CD14-positive monocyte (primary cell): ENCODE measurements at regions not wholly inside any gene's neighbourhood (a gene's known extent, or its start where the extent isn't known, plus 50 kb on each side); places are given as distances from the start of the nearest gene placed in this dataset.

Experiments used
- DNase-seq, 3 donors: peaks; one replicate each; pipeline ENCODE4 v3.0.0-alpha.2; 2011 to 2022
- H2AFZ ChIP-seq: 2 replicates; pipeline ENCODE4 v1.6.0; 2012; ENCODE audit warnings: mild to moderate bottlenecking, low read depth, low read length, inconsistent platforms; ENCODE audit not compliant: insufficient read depth, poor library complexity, severe bottlenecking
- H3K27ac ChIP-seq, 2 donors: 1 replicate in 1 of 2; 2 replicates in 1 of 2; pipeline ENCODE4 v1.5.1; 2012 to 2013; ENCODE audit warnings: low read length in 2 of 2, control low read depth in 1 of 2, inconsistent platforms in 1 of 2, low read depth in 1 of 2, mild to moderate bottlenecking in 1 of 2
- H3K27me3 ChIP-seq, 2 donors: one replicate each; pipeline versions ENCODE4 v1.6.0 to v1.6.1; 2011 to 2013; ENCODE audit warnings: low read length in 2 of 2; ENCODE audit not compliant: control insufficient read depth in 2 of 2, insufficient read depth in 2 of 2
- H3K36me3 ChIP-seq, 2 donors: replicated peaks in 1 of 2; 1 replicate in 1 of 2; 2 replicates in 1 of 2; pipeline versions ENCODE4 v1.5.1 to v1.6.1; 2012 to 2013; ENCODE audit warnings: low read length in 2 of 2, control low read depth in 1 of 2, inconsistent platforms in 1 of 2, mild to moderate bottlenecking in 1 of 2; ENCODE audit not compliant: insufficient read depth in 2 of 2, control insufficient read depth in 1 of 2
- H3K4me1 ChIP-seq, 2 donors: 1 replicate in 1 of 2; 2 replicates in 1 of 2; pipeline versions ENCODE4 v1.5.1 to v1.6.1; 2012 to 2013; ENCODE audit warnings: low read length in 2 of 2, control low read depth in 1 of 2, inconsistent platforms in 1 of 2, mild to moderate bottlenecking in 1 of 2, moderate library complexity in 1 of 2; ENCODE audit not compliant: insufficient read depth in 2 of 2, control insufficient read depth in 1 of 2
- H3K4me2 ChIP-seq: replicated peaks from 2 replicates; pipeline ENCODE3; 2012; ENCODE audit warnings: low read length, moderate library complexity, mild to moderate bottlenecking; ENCODE audit not compliant: poor library complexity, severe bottlenecking; ENCODE audit errors: extremely low read depth
- H3K4me3 ChIP-seq, 3 experiments: fragments of 200-600 bp in 1 of 3; sonication (generic) in 1 of 3; replicated peaks in 1 of 3; 1 replicate in 2 of 3; 2 replicates in 1 of 3; pipeline ENCODE4 v1.5.1; 2011 to 2013; ENCODE audit warnings: low read length in 3 of 3, mild to moderate bottlenecking in 3 of 3, control low read depth in 2 of 3, low read depth in 2 of 3, inconsistent platforms in 1 of 3, moderate library complexity in 1 of 3
- H3K79me2 ChIP-seq: 2 replicates; pipeline ENCODE4 v1.6.0; 2012; ENCODE audit warnings: mild to moderate bottlenecking, control low read depth, inconsistent platforms, low read length, moderate library complexity; ENCODE audit not compliant: insufficient read depth
- H3K9ac ChIP-seq: 2 replicates; pipeline ENCODE4 v1.6.0; 2017; ENCODE audit warnings: low read length, mild to moderate bottlenecking; ENCODE audit not compliant: insufficient read depth, poor library complexity, severe bottlenecking
- H3K9me3 ChIP-seq, 2 donors: replicated peaks in 1 of 2; 1 replicate in 1 of 2; 2 replicates in 1 of 2; pipeline versions ENCODE4 v1.5.1 to v1.6.1; 2012 to 2013; ENCODE audit warnings: low read length in 2 of 2, control low read depth in 1 of 2; ENCODE audit not compliant: control insufficient read depth in 1 of 2, insufficient read depth in 1 of 2
- H4K20me1 ChIP-seq: 2 replicates; pipeline ENCODE4 v1.6.0; 2012; ENCODE audit warnings: mild to moderate bottlenecking, low read length, control low read depth, moderate library complexity; ENCODE audit not compliant: insufficient read depth
- H3K27ac Mint-ChIP-seq, 7 donors: one replicate each; pipeline ENCODE4 v1.8.0; 2020; ENCODE audit warnings: mild to moderate bottlenecking in 7 of 7, mixed read lengths in 7 of 7, moderate library complexity in 6 of 7, inconsistent platforms in 2 of 7
- H3K27me3 Mint-ChIP-seq, 3 donors: one replicate each; pipeline ENCODE4 v1.8.0; 2021 to 2022; ENCODE audit warnings: low read depth in 3 of 3, mild to moderate bottlenecking in 3 of 3, mixed read lengths in 3 of 3, moderate library complexity in 3 of 3, inconsistent platforms in 1 of 3
- H3K36me3 Mint-ChIP-seq, 2 donors: one replicate each; pipeline ENCODE4 v1.8.0; 2020; ENCODE audit warnings: mixed read lengths in 2 of 2, inconsistent platforms in 1 of 2, mild to moderate bottlenecking in 1 of 2
- H3K4me1 Mint-ChIP-seq: one replicate; pipeline ENCODE4 v1.8.0; 2020; ENCODE audit warnings: mild to moderate bottlenecking, mixed read lengths
- H3K4me3 Mint-ChIP-seq, 2 donors: one replicate each; pipeline ENCODE4 v1.8.0; 2020; ENCODE audit warnings: mild to moderate bottlenecking in 2 of 2, mixed read lengths in 2 of 2, moderate library complexity in 1 of 2
- H3K9me3 Mint-ChIP-seq, 7 donors: one replicate each; pipeline ENCODE4 v1.8.0; 2020 to 2022; ENCODE audit warnings: mixed read lengths in 7 of 7, mild to moderate bottlenecking in 6 of 7, moderate library complexity in 6 of 7, inconsistent platforms in 2 of 7
- CTCF ChIP-seq: fragments of 200-600 bp; IDR thresholded peaks from one replicate; pipeline ENCODE4 v1.8.0; 2022; ENCODE audit warnings: antibody characterized with exemption, mild to moderate bottlenecking
- WGBS: methylation state at CpG from one replicate; pipeline ENCODE4 v1.1.5; 2013; ENCODE audit warnings: missing lambda C conversion rate; ENCODE audit not compliant: insufficient coverage; 5-methylcytosine and 5-hydroxymethylcytosine counted together
- intact Hi-C, 2 donors: fragments of 100-400 bp; cut with micrococcal nuclease; formaldehyde crosslinking; loops; one replicate each; pipeline versions ENCODE4 v1.15.0 to v1.15.1; 2023

- H3K4me1 ChIP-seq: no peaks in the 10 kb centered on the region
- no peak overlapping the region for H3K9ac ChIP-seq
- H3K27me3 ChIP-seq: no peaks in the 10 kb centered on the region
- DNase-seq: no peak
- no peaks in the 10 kb centered on the region for H3K36me3 Mint-ChIP-seq
- peaks cover 3 to 15% (median 7%) of the 10 kb centered on the region in 7 donors for H3K9me3 Mint-ChIP-seq
- peaks cover 0 to 5% of the 10 kb centered on the region in 2 donors for H3K9me3 ChIP-seq
- H3K4me3 Mint-ChIP-seq: no peak overlapping the region
- intact Hi-C loops: no loop called here
- no peak overlapping the region for H3K4me3 ChIP-seq
- H3K79me2 ChIP-seq: no peaks in the 10 kb centered on the region
- 63% methylated on average over 1 of the region's 2 CpGs for WGBS
- H3K4me2 ChIP-seq: no peak overlapping the region
- H3K4me1 Mint-ChIP-seq: no peaks in the 10 kb centered on the region
- no peaks in the 10 kb centered on the region for H4K20me1 ChIP-seq
- TF ChIP-seq CTCF: no peak
- no peak overlapping the region for H3K27ac ChIP-seq
- H3K27ac Mint-ChIP-seq: no peak overlapping the region
- H2AFZ ChIP-seq: no peak overlapping the region
- peaks cover 0 to 3% (median 2%) of the 10 kb centered on the region in 3 donors for H3K27me3 Mint-ChIP-seq
- H3K36me3 ChIP-seq: no peaks in the 10 kb centered on the region
Measured at GRCh38 chr2:5766056-5766455, 73.9 kb downstream of the SOX11 start.

GRCh38 chr2:5766561-5766960 is 74.4 kb downstream of the SOX11 start:
- Histone ChIP-seq H3K27me3 (no peaks in the 10 kb centered on the region), H3K9ac (no peak overlapping the region), H3K4me1 (no peaks in the 10 kb centered on the region), H3K79me2 (no peaks in the 10 kb centered on the region), H3K9me3 (peaks cover 0 to 5% of the 10 kb centered on the region in 2 donors), H3K4me2 (no peak overlapping the region), H2AFZ (no peak overlapping the region), H3K4me3 (no peak overlapping the region), H3K27ac (no peak overlapping the region), H4K20me1 (no peaks in the 10 kb centered on the region), H3K36me3 (no peaks in the 10 kb centered on the region)
- intact Hi-C loops: no loop called here
- Mint-ChIP-seq H3K27ac (no peak overlapping the region), H3K4me3 (no peak overlapping the region), H3K27me3 (peaks cover 0 to 3% (median 2%) of the 10 kb centered on the region in 3 donors), H3K4me1 (no peaks in the 10 kb centered on the region), H3K9me3 (peaks cover 3 to 13% (median 7%) of the 10 kb centered on the region in 7 donors), H3K36me3 (no peaks in the 10 kb centered on the region)
- no CpG with 5 or more reads among the region's 2 CpGs for WGBS
- DNase-seq: no peak
- no peak for TF ChIP-seq CTCF
